DND-41 (cell line): ENCODE measurements at regions not wholly inside any gene's neighbourhood (a gene's known extent, or its start where the extent isn't known, plus 50 kb on each side); places are given as distances from the start of the nearest gene placed in this dataset.
"Not testable (repeated sequence)": the region's sequence is repeated elsewhere in the genome, so short reads cannot be mapped to it uniquely, and the experiment has no call there.

Experiments used
- ATAC-seq: fragments of 200-7000 bp; cut with Tn5 transposase; 3 replicates; pipeline ENCODE4 v1.9.1; 2021; ENCODE audit warnings: low read depth; ENCODE audit not compliant: insufficient read depth
- DNase-seq: peaks from one replicate; pipeline ENCODE4 v3.0.0-alpha.2; 2020
- H2AFZ ChIP-seq: 2 replicates; pipeline ENCODE4 v1.6.0; 2012; ENCODE audit warnings: low read depth, low read length
- H3K27ac ChIP-seq: 2 replicates; pipeline ENCODE4 v1.5.1; 2012; ENCODE audit warnings: low read length, inconsistent platforms
- H3K27me3 ChIP-seq: fragments of 200-600 bp; sonication (generic); 2 replicates; pipeline ENCODE4 v1.6.0; 2012; ENCODE audit warnings: low read length, mild to moderate bottlenecking, inconsistent platforms; ENCODE audit not compliant: insufficient read depth, poor library complexity
- H3K36me3 ChIP-seq: 2 replicates; pipeline ENCODE4 v1.5.1; 2012; ENCODE audit warnings: low read length, inconsistent platforms; ENCODE audit not compliant: insufficient read depth
- H3K4me1 ChIP-seq: 2 replicates; pipeline ENCODE4 v1.5.1; 2012; ENCODE audit warnings: mild to moderate bottlenecking, low read length; ENCODE audit not compliant: insufficient read depth
- H3K4me2 ChIP-seq: 2 replicates; pipeline ENCODE4 v1.6.0; 2012; ENCODE audit warnings: mild to moderate bottlenecking, moderate library complexity, low read length, inconsistent platforms; ENCODE audit not compliant: insufficient read depth
- H3K4me3 ChIP-seq, 2 experiments: fragments of 200-600 bp in 1 of 2; shearing (Covaris generic) in 1 of 2; 2 replicates each; pipeline ENCODE4 v1.5.1; 2012 to 2016; ENCODE audit warnings: inconsistent platforms in 2 of 2, low read length in 2 of 2, mild to moderate bottlenecking in 2 of 2, low read depth in 1 of 2, moderate library complexity in 1 of 2
- H3K79me2 ChIP-seq: 2 replicates; pipeline ENCODE4 v1.6.0; 2012; ENCODE audit warnings: low read length, inconsistent platforms; ENCODE audit not compliant: insufficient read depth
- H3K9ac ChIP-seq: 2 replicates; pipeline ENCODE4 v1.6.0; 2012; ENCODE audit warnings: low read depth, mild to moderate bottlenecking, inconsistent platforms, low read length, moderate library complexity
- H3K9me3 ChIP-seq: 2 replicates; pipeline ENCODE4 v1.5.1; 2012; ENCODE audit warnings: low read length, moderate library complexity, mild to moderate bottlenecking, inconsistent platforms; ENCODE audit not compliant: insufficient read depth, severe bottlenecking
- H4K20me1 ChIP-seq: 2 replicates; pipeline ENCODE4 v1.6.0; 2012; ENCODE audit warnings: low read length; ENCODE audit not compliant: insufficient read depth
- EZH2 ChIP-seq: IDR thresholded peaks from 3 replicates; pipeline ENCODE4 v1.6.1; 2012; ENCODE audit warnings: borderline replicate concordance, low read depth, mild to moderate bottlenecking, moderate library complexity, low read length, inconsistent platforms; ENCODE audit not compliant: severe bottlenecking
- TF ChIP-seq, protein P1 (sequence below): IDR thresholded peaks from 2 replicates; pipeline ENCODE4 v1.5.1; 2012; ENCODE audit warnings: borderline replicate concordance, low read length, moderate library complexity, mild to moderate bottlenecking; ENCODE audit not compliant: poor library complexity, severe bottlenecking; ENCODE audit errors: extremely low read depth

DNA sequence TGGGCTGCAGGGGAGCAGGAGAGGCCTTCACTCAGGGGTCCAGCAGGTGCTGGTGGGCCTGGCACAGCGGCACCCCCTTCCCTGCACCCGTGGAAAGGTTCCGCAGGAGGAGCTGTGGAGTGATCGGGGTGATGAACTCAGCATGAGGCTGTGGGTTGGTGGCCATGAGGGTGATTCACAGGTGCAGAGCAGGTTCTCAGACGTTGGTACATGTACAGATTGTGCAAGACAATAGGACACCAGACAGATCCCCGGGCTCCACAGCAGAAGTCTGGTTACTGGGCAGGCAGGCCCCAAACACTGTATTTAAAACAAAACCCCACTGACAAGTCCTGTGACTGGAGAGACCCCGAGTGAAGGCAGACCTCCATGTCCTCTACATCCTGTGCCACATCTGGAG, 151.6 kb upstream of the CDH4 start:
- Histone ChIP-seq H3K9me3 (peaks cover 37% of the 10 kb centered on the region), H3K79me2 (no peaks in the 10 kb centered on the region), H3K36me3 (no peaks in the 10 kb centered on the region), H3K4me3 (no peak overlapping the region), H3K27me3 (no peaks in the 10 kb centered on the region), H2AFZ (no peak overlapping the region), H3K4me1 (no peaks in the 10 kb centered on the region), H3K4me2 (no peak overlapping the region), H3K9ac (no peak overlapping the region), H3K27ac (peak overlapping the region; percentile 65), H4K20me1 (no peaks in the 10 kb centered on the region)
- TF ChIP-seq, protein P1, sequence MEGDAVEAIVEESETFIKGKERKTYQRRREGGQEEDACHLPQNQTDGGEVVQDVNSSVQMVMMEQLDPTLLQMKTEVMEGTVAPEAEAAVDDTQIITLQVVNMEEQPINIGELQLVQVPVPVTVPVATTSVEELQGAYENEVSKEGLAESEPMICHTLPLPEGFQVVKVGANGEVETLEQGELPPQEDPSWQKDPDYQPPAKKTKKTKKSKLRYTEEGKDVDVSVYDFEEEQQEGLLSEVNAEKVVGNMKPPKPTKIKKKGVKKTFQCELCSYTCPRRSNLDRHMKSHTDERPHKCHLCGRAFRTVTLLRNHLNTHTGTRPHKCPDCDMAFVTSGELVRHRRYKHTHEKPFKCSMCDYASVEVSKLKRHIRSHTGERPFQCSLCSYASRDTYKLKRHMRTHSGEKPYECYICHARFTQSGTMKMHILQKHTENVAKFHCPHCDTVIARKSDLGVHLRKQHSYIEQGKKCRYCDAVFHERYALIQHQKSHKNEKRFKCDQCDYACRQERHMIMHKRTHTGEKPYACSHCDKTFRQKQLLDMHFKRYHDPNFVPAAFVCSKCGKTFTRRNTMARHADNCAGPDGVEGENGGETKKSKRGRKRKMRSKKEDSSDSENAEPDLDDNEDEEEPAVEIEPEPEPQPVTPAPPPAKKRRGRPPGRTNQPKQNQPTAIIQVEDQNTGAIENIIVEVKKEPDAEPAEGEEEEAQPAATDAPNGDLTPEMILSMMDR = no peak
- no peak for TF ChIP-seq EZH2
- ATAC-seq = no peak
- DNase-seq = no peak

DNA sequence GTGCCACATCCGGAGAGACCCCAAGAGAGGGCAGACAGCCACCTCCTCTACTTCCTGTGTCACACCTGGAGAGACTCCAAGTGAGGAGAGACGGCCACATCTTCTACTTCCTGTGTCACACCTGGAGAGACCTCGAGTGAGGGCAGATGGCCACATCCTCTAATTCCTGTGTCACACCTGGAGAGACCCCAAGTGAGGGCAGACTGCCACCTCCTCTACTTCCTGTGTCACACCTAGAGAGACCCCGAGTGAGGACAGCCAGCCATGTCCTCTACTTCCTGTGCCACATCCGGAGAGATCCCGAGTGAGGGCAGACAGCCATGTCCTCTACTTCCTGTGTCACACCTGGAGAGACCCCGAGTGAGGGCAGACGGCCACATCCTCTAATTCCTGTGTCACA, 150.7 kb upstream of the CDH4 start:
- ATAC-seq, H3K79me2 ChIP-seq, H3K36me3 ChIP-seq, H3K4me1 ChIP-seq, H2AFZ ChIP-seq, H3K27me3 ChIP-seq, H3K9ac ChIP-seq, H3K4me3 ChIP-seq, H4K20me1 ChIP-seq, H3K4me2 ChIP-seq: not testable (repeated sequence)
- peak; percentile 30 for DNase-seq
- Histone ChIP-seq H3K27ac (peak overlapping the region; percentile 79), H3K9me3 (peaks cover 31% of the 10 kb centered on the region)

DNA sequence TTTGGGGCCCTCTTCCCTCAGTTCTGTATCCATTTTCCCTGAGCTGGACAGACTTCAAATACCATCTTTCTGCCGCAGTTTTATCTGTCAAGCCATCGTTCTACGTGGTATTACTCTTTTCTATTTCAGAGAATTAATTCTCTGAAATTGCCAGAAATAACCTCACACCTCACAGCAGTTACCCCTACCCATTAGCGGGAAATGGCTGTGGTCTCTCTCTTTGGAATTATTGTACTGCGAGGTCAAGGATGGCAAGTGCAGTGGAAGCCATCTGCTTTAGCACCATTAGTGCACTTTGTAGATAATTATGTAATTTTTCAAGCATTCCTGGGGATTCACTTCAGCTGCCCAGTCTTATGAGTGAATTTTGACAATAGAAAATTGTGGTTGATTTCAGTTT, 147.8 kb upstream of the CDH4 start:
- Histone ChIP-seq H3K4me2 (no peak overlapping the region), H3K79me2 (no peaks in the 10 kb centered on the region), H3K4me3 (no peak overlapping the region), H2AFZ (no peak overlapping the region), H3K36me3 (no peaks in the 10 kb centered on the region), H3K9me3 (peaks cover 26% of the 10 kb centered on the region), H4K20me1 (no peaks in the 10 kb centered on the region), H3K27ac (no peak overlapping the region), H3K9ac (no peak overlapping the region), H3K27me3 (no peaks in the 10 kb centered on the region), H3K4me1 (no peaks in the 10 kb centered on the region)
- DNase-seq (no peak), ATAC-seq (no peak)
- no peak for TF ChIP-seq EZH2
- TF ChIP-seq, protein P1 = no peak

DNA sequence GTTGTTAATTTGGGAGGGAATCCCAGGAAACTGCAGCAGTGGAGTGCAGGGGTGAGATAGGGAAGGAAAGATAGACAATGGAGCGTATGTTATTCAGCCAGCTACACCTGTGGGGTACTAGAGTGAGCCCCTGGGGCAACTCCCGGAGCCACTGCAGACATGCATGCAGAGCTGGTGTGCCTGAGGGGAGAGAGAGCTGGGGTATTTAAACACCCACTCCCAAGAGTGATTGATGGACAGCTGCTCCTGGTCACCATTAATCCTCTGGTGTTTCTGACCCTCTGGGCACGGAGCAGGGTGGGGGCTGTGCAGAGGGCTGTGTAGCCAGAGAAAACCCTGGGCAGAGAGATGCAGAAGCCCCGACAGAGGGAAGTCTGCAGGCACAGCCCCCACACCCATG, 146.7 kb upstream of the CDH4 start:
- Histone ChIP-seq H3K4me2 (no peak overlapping the region), H3K9me3 (peaks cover 22% of the 10 kb centered on the region), H3K4me3 (no peak overlapping the region), H3K27me3 (no peaks in the 10 kb centered on the region), H3K27ac (no peak overlapping the region), H4K20me1 (no peaks in the 10 kb centered on the region), H3K9ac (no peak overlapping the region), H3K79me2 (no peaks in the 10 kb centered on the region), H2AFZ (no peak overlapping the region), H3K4me1 (no peaks in the 10 kb centered on the region; the same call in 1 of the 2 replicates), H3K36me3 (no peaks in the 10 kb centered on the region)
- DNase-seq = no peak
- TF ChIP-seq, protein P1 = no peak
- TF ChIP-seq EZH2 = no peak
- ATAC-seq = no peak
